ENCODE measurements at regions not wholly inside any gene's neighbourhood (a gene's known extent, or its start where the extent isn't known, plus 50 kb on each side); places are given as distances from the start of the nearest gene placed in this dataset.

- TF ChIP-seq CTCF (conservative IDR thresholded peaks at IDR 0.05; ENCODE audit: low read length), result no peak
- DNase-seq (ENCODE audit: low read depth), result peak; percentile 56
- H3K4me3 ChIP-seq (ENCODE audit: low read length), result no peak overlapping the region
These were observed 60.5 kb upstream of the TRIM2 start for GRCh38 chr4:153143527-153144348.

DNA sequence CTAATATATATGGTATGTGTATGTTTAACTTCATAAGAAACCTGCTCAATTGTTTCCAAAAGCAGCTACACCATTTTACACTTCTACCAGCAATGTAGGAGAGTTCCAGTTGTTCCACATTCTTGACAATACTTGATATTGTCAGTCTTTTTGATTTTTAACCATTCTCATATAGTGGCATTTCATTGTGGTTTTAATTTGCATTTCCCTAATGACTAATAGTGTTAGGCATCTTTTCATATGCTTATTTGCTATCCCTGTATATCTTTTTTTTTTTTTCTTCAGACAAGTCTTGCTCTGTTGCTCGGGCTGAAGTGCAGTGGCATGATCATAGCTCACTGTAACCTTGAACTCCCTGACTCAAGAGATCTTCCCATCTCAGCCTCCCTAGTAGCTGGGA lies 58.2 kb upstream of the TRIM2 start:
- no peak for DNase-seq (ENCODE audit: low read depth)
- no peak overlapping the region for H3K4me3 ChIP-seq (ENCODE audit: low read length)
- TF ChIP-seq CTCF (conservative IDR thresholded peaks at IDR 0.05; ENCODE audit: low read length), result no peak

DNA sequence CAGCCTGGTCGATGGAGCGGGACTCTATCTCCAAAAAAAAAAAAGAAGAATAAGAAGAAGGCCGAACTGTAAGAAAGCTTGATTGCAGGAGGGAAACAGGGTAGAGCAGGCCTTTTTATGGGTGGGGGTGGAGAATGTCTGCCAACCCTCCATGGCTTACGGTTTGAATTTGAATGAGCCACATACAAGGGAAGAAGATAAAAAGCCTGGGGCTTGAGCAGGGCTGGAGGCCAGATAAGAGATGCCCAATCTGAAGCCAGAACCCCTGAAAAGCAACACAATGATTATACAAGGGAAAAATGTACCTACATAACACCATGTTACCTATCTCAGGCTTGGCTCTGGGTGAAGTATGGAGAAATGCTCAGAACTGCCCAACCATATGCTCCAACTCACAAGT lies 57.3 kb upstream of the TRIM2 start:
- TF ChIP-seq CTCF (conservative IDR thresholded peaks at IDR 0.05; ENCODE audit: low read length), result no peak
- DNase-seq (ENCODE audit: low read depth), result no peak
- H3K4me3 ChIP-seq (ENCODE audit: low read length), result no peak overlapping the region

GRCh38 chr4:153148791-153149190 lies 55.5 kb upstream of the TRIM2 start:
- no peak for DNase-seq (ENCODE audit: low read depth)
- TF ChIP-seq CTCF (conservative IDR thresholded peaks at IDR 0.05; ENCODE audit: low read length), result no peak
- no peak overlapping the region for H3K4me3 ChIP-seq (ENCODE audit: low read length)

- peak; percentile 43 for DNase-seq (ENCODE audit: low read depth)
- TF ChIP-seq CTCF (conservative IDR thresholded peaks at IDR 0.05; ENCODE audit: low read length), result no peak
These were observed 52.4 kb upstream of the TRIM2 start for GRCh38 chr4:153151535-153152455.

DNA sequence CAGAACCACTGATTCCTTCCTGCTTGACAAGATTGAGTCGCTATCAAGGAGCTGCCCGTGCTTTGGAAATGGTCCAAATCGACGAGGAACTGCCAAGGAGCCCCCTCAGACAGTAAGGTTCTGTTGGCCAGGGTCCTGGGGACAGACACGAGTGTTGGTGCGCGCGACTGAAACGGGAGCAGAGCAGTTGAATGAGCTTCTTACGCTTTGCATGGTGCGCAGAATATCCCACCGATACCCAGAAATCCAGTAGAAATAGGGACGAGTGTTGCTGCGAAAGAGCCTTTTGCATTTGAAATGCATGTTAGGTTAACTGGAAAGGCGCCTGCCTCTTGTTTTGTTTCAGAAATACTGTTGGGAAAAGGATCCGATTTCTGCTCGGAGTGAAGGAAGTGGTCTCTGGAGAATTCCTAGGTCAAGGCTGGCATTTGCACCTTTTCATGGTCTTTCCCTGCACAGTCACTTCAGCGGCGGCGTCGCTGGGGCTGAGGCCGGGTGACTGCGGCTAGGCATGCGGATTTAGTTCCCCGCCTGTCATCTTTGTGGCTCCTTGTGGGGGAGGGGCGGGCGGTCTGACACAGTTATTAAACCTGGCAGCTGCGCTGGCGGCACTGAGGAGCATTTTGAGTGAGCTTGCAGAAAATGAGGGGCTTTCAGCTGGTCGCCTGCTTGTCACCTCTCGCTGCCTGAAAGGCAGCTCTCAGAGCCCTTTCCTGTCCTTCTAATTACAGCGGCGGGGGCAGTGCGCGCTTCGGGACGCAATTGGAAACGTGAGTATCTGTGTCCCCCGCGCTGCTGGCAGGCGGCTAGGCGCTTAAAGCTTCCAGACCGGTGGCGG lies 51.5 kb upstream of the TRIM2 start:
- H3K4me3 ChIP-seq (ENCODE audit: low read length), result peak overlapping the region; percentile 65
- TF ChIP-seq CTCF (conservative IDR thresholded peaks at IDR 0.05; ENCODE audit: low read length), result no peak
- DNase-seq (ENCODE audit: low read depth), result peak; percentile 34

More at GRCh38 chr4:153151535-153152455, 52.4 kb upstream of the TRIM2 start:
- no peak overlapping the region for H3K4me3 ChIP-seq (ENCODE audit: low read length)

All from AG10803 (cell line).